Vagina (tissue), 2 donors: ENCODE measurements at regions not wholly inside any gene's neighbourhood (a gene's known extent, or its start where the extent isn't known, plus 50 kb on each side); places are given as distances from the start of the nearest gene placed in this dataset.
"Not testable (repeated sequence)": the region's sequence is repeated elsewhere in the genome, so short reads cannot be mapped to it uniquely, and the experiment has no call there.

Experiments used
- DNase-seq, 2 donors: peaks; one replicate each; pipeline ENCODE4 v3.0.0-alpha.2; 2017; ENCODE audit errors: extremely low spot score in 2 of 2
- H3K27ac ChIP-seq: fragments of 200-600 bp; sonication (generic); one replicate; pipeline ENCODE4 v1.5.1; 2019
- H3K27me3 ChIP-seq: fragments of 200-600 bp; sonication (generic); one replicate; pipeline ENCODE4 v1.5.1; 2019
- H3K36me3 ChIP-seq, 2 donors: fragments of 200-600 bp; sonication (generic); one replicate each; pipeline ENCODE4 v1.5.1; 2017 to 2019
- H3K4me1 ChIP-seq: fragments of 200-600 bp; sonication (generic); one replicate; pipeline ENCODE4 v1.5.1; 2019
- H3K4me3 ChIP-seq, 2 donors: fragments of 200-600 bp; sonication (generic); 1 replicate in 1 of 2; 2 replicates in 1 of 2; pipeline ENCODE4 v1.5.1; 2016 to 2019
- H3K9me3 ChIP-seq: fragments of 200-600 bp; sonication (generic); one replicate; pipeline ENCODE4 v1.5.1; 2019
- POLR2A ChIP-seq, 2 donors: fragments of 450-650 bp; IDR thresholded peaks; one replicate each; pipeline ENCODE4 v1.6.1; 2017; ENCODE audit warnings: antibody characterized with exemption in 2 of 2, mild to moderate bottlenecking in 2 of 2, moderate library complexity in 2 of 2
- POLR2AphosphoS5 ChIP-seq, 2 donors: sonication (generic); formaldehyde crosslinking; IDR thresholded peaks; one replicate each; pipeline ENCODE4 v1.9.0; 2017; ENCODE audit warnings: antibody characterized with exemption in 2 of 2, mild to moderate bottlenecking in 2 of 2, low read depth in 1 of 2; ENCODE audit not compliant: insufficient read depth in 1 of 2
- intact Hi-C: fragments of 100-400 bp; cut with DNase I; formaldehyde crosslinking; loops from one replicate; pipeline ENCODE4 v1.15.1; 2023
- TF ChIP-seq, protein P1 (sequence below), 3 experiments: fragments of 450-650 bp in 2 of 3; fragments of 200-600 bp in 1 of 3; sonication (generic) in 1 of 3; IDR thresholded peaks; one replicate each; pipeline ENCODE4 v1.5.1; 2017 to 2019; ENCODE audit warnings: antibody characterized with exemption in 3 of 3, mild to moderate bottlenecking in 2 of 3, moderate library complexity in 2 of 3

DNA sequence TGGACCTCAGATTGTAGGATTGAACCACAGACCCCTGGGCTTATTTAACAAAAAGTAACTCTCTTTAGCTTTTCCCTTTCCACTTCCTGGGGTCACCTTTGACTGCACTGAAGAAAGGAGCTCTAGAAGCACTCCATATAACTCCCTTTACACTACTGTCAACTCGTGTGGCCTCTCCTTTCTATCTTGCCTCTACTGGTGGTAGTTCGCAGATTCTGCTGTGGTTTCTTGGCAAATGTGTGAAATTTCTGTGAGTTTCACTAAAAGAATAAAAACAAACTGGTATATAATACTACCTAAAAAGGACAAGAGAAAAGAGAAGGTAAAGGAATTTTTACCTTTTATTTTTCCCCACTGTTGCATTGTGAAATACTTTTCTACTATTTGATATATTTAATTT is 1298.1 kb downstream of the PCDH9 start:
- no peak overlapping the region for H3K27ac ChIP-seq
- no peak overlapping the region for H3K4me3 ChIP-seq
- no peaks in the 10 kb centered on the region for H3K27me3 ChIP-seq
- H3K36me3 ChIP-seq = no peaks in the 10 kb centered on the region
- H3K9me3 ChIP-seq = no peaks in the 10 kb centered on the region
- no peaks in the 10 kb centered on the region for H3K4me1 ChIP-seq
- no peak for DNase-seq
- intact Hi-C loops = no loop called here
- no peak for TF ChIP-seq POLR2A (IDR thresholded peaks at IDR 0.05)
- TF ChIP-seq, protein P1, sequence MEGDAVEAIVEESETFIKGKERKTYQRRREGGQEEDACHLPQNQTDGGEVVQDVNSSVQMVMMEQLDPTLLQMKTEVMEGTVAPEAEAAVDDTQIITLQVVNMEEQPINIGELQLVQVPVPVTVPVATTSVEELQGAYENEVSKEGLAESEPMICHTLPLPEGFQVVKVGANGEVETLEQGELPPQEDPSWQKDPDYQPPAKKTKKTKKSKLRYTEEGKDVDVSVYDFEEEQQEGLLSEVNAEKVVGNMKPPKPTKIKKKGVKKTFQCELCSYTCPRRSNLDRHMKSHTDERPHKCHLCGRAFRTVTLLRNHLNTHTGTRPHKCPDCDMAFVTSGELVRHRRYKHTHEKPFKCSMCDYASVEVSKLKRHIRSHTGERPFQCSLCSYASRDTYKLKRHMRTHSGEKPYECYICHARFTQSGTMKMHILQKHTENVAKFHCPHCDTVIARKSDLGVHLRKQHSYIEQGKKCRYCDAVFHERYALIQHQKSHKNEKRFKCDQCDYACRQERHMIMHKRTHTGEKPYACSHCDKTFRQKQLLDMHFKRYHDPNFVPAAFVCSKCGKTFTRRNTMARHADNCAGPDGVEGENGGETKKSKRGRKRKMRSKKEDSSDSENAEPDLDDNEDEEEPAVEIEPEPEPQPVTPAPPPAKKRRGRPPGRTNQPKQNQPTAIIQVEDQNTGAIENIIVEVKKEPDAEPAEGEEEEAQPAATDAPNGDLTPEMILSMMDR (IDR thresholded peaks at IDR 0.05) = no peak
- no peak for TF ChIP-seq POLR2AphosphoS5 (IDR thresholded peaks at IDR 0.05; ENCODE audit: insufficient read depth in 1 of 2, low read depth in 1 of 2)

DNA sequence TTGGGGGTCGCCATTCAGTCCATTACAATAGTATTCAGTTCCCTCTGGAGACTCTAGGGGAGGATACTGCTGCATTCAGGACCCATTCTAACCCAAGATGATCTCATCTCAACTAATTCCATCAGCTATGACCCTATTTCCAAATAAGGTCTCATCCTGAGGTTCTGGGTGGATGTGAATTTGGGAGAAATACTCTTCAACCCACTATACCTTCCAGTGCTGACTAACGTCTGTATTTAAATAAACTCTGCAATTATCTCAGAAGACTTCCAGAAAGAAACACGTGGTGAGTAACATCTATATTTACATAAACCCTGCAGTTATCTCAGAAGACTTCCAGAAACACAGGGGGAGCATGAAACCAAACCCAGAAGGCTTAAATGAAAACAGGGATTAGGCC is 1300.7 kb downstream of the PCDH9 start:
- intact Hi-C loops = no loop called here
- Histone ChIP-seq H3K9me3 (no peaks in the 10 kb centered on the region), H3K4me1 (no peaks in the 10 kb centered on the region), H3K4me3 (no peak overlapping the region), H3K27me3 (no peaks in the 10 kb centered on the region), H3K27ac (no peak overlapping the region), H3K36me3 (no peaks in the 10 kb centered on the region)
- TF ChIP-seq, protein P1 (IDR thresholded peaks at IDR 0.05) = no peak
- TF ChIP-seq POLR2A (IDR thresholded peaks at IDR 0.05) (no peak), POLR2AphosphoS5 (IDR thresholded peaks at IDR 0.05; ENCODE audit: insufficient read depth in 1 of 2, low read depth in 1 of 2) (no peak)
- DNase-seq = no peak

DNA sequence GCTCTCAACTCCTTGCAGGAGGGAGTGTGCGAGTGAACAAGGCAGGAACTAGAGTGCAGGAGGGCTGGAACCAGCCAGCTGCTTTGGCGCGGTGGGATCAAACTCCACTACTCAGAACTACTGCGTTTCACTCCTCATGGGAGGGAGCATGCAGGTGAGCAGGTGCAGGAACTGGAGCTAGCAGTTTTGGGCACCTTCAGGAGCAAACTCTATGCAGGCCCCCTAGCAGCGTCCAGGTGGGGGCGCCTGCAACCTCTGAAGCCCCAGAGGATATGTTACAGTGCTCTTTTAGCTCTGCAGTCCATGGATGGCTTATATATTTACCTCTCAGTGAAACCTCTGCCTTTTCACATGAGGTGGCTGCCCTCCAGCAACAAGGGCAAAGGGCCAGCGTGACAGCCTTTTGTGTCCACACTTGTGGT is 1303.4 kb downstream of the PCDH9 start:
- H3K27me3 ChIP-seq = no peaks in the 10 kb centered on the region
- no peaks in the 10 kb centered on the region for H3K9me3 ChIP-seq
- no peak for DNase-seq
- no peaks in the 10 kb centered on the region for H3K36me3 ChIP-seq
- TF ChIP-seq, protein P1 (IDR thresholded peaks at IDR 0.05) = no peak
- TF ChIP-seq POLR2A (IDR thresholded peaks at IDR 0.05) (no peak), POLR2AphosphoS5 (IDR thresholded peaks at IDR 0.05; ENCODE audit: insufficient read depth in 1 of 2, low read depth in 1 of 2) (no peak)
- H3K4me1 ChIP-seq = no peaks in the 10 kb centered on the region
- H3K4me3 ChIP-seq = no peak overlapping the region
- no peak overlapping the region for H3K27ac ChIP-seq
- intact Hi-C loops = no loop called here

DNA sequence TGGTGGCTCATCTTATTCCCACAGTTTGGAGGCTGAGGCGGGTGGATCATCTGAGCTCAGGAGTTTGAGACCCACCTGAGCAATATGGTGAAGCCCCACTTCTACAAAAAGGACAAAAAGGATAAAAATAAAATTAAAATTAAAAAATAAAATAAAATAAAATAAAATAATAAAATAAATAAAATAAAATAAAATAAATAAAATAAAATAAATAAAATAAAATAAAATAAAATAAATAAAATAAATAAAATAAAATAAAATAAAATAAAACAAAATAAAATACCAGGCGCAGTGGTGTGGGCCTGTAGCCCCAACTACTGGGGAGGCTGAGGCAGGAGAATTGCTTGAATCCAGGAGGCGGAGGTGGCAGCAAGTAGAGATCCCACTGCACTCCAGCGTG is 1307.3 kb downstream of the PCDH9 start:
- H3K4me1 ChIP-seq, H3K27me3 ChIP-seq, intact Hi-C loops, H3K36me3 ChIP-seq, H3K9me3 ChIP-seq, H3K4me3 ChIP-seq, DNase-seq, H3K27ac ChIP-seq: not testable (repeated sequence)

DNA sequence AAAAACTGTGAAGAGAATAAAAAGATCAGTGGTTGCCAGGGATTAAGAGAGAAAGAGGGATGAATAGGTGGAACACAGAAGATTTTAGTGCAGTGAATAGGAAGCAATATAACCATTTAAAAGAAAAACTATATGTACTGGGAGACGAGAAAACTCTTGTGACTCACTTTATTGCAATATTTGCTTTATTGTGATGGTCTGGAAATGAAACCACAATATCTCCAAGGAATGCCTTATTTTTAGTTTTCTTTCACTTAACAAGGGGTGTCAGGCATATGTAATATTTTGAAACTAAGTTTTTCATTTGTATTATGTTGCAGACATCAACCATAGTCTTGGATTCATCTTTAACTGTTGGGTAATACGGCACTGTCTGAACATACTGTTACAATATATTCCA is 1308.2 kb downstream of the PCDH9 start:
- Histone ChIP-seq H3K9me3 (no peaks in the 10 kb centered on the region), H3K4me1 (no peaks in the 10 kb centered on the region), H3K36me3 (no peaks in the 10 kb centered on the region), H3K27ac (no peak overlapping the region), H3K27me3 (no peaks in the 10 kb centered on the region), H3K4me3 (no peak overlapping the region)
- TF ChIP-seq POLR2AphosphoS5 (IDR thresholded peaks at IDR 0.05; ENCODE audit: insufficient read depth in 1 of 2, low read depth in 1 of 2) (no peak), POLR2A (IDR thresholded peaks at IDR 0.05) (no peak)
- TF ChIP-seq, protein P1 (IDR thresholded peaks at IDR 0.05) = no peak
- intact Hi-C loops = no loop called here
- DNase-seq = no peak

DNA sequence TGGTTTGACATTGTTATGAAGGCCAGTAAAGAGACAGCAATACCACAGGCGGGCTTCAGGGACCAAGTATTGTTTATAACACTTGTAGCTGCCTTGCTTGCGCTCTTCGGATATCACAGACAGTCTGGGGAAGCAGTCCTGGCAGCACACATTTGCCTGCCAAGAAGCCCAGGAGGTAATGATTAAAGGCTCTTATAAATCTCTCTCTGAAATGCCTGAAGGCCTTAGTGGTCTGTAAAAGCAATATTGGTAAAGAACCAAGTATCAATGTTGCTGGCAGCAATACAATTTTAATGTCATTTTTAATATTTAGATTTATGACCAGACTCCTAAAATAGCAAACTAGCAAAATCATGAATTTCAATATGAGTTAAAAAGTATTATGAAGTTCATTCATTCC is 1312.4 kb downstream of the PCDH9 start:
- no peak for DNase-seq
- Histone ChIP-seq H3K4me1 (no peaks in the 10 kb centered on the region), H3K36me3 (no peaks in the 10 kb centered on the region), H3K27ac (no peak overlapping the region), H3K4me3 (no peak overlapping the region), H3K9me3 (no peaks in the 10 kb centered on the region), H3K27me3 (no peaks in the 10 kb centered on the region)
- intact Hi-C loops = no loop called here
- TF ChIP-seq, protein P1 (IDR thresholded peaks at IDR 0.05) = no peak
- TF ChIP-seq POLR2AphosphoS5 (IDR thresholded peaks at IDR 0.05; ENCODE audit: insufficient read depth in 1 of 2, low read depth in 1 of 2) (no peak), POLR2A (IDR thresholded peaks at IDR 0.05) (no peak)
